ENCODE measurements at regions not wholly inside any gene's neighbourhood (a gene's known extent, or its start where the extent isn't known, plus 50 kb on each side); places are given as distances from the start of the nearest gene placed in this dataset.

DNA sequence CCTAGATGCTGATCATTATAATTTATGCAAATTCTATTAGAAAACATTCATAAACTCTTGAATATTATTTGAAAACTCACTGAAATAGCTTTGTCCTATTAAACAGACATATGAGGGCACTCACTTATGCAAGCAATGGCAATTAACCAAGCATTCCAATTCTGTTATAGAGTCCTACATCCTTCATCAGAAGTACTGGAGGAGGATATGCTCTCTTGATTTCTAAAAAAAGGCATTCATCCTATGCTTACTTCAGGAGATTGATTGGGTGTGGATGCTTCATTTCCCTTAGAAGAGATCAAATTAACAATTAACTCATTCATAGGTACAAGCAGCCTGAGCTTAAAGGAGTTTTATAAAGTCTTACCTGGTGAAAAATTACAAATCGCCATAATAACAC lies 1317.2 kb downstream of the PCDH7 start:
- TF ChIP-seq, protein P1, sequence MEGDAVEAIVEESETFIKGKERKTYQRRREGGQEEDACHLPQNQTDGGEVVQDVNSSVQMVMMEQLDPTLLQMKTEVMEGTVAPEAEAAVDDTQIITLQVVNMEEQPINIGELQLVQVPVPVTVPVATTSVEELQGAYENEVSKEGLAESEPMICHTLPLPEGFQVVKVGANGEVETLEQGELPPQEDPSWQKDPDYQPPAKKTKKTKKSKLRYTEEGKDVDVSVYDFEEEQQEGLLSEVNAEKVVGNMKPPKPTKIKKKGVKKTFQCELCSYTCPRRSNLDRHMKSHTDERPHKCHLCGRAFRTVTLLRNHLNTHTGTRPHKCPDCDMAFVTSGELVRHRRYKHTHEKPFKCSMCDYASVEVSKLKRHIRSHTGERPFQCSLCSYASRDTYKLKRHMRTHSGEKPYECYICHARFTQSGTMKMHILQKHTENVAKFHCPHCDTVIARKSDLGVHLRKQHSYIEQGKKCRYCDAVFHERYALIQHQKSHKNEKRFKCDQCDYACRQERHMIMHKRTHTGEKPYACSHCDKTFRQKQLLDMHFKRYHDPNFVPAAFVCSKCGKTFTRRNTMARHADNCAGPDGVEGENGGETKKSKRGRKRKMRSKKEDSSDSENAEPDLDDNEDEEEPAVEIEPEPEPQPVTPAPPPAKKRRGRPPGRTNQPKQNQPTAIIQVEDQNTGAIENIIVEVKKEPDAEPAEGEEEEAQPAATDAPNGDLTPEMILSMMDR (IDR thresholded peaks at IDR 0.05): no peak
- no peak for TF ChIP-seq ZFX (IDR thresholded peaks at IDR 0.05; ENCODE audit: borderline replicate concordance)

Data from 22Rv1 (cell line).